GM19025 (cell line): ENCODE measurements at regions not wholly inside any gene's neighbourhood (a gene's known extent, or its start where the extent isn't known, plus 50 kb on each side); places are given as distances from the start of the nearest gene placed in this dataset.
"Not testable (repeated sequence)": the region's sequence is repeated elsewhere in the genome, so short reads cannot be mapped to it uniquely, and the experiment has no call there.

Experiments
- ATAC-seq: cut with Tn5 transposase; IDR thresholded peaks from one replicate; pipeline ENCODE4 v1.9.1; 2021; ENCODE audit warnings: mild to moderate bottlenecking, low read depth, moderate library complexity; ENCODE audit not compliant: unreplicated experiment

DNA sequence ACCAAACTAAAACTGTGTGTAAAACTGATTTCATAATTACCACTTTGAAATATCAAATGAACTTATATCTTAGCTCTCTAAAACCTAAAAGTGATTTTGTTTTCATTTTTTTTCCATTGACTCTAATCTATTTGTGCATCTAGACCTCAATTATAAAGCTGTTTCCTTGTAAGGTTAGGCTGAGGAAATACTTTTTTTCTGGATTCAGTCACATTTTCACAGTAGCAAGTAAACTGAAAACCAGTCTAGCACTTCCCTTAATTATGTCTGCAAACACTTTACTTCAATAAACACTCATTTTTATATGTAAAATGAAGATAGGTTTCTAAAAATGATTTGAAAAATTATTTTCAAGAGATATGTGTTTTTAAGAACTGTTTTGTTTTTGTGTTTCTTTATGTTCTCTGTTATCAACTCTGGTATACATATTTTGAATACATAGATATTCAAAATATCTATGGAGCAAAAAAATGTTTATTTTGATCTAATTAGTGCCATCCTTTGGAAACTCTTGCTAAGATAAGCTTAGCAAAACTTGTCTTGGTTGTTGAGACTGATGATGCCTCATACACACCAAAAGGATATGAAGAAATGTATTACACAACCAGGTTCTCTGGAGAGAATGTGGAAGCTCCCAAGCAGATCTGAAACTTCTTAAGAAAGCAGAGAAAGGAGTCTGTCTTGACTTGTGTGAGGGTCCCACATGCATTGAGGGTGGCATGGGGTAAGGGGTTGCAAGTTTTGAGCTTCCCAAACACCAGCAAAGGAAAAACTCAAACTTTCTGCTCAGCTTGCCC is 1887.4 kb downstream of the PCDH9 start:
- no peak for ATAC-seq

DNA sequence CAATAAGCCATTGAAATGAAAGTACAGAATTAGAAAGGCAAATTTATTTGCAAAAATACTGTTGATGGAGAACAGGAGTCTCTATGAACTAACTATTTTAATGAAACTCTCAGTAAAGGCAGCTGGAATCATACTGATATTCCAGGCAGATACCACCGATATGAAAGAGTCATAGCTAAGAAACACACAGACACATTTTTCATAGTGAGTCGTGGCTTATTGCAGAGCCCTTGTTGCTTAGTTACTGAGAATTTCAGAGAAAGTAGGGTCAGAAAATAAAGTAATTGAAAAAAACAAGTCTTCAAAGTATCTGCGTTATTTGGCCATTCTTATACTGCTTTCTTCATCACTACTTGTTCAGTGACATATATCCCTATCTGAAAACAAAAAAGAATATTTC is 1890.9 kb downstream of the PCDH9 start:
- no peak for ATAC-seq

DNA sequence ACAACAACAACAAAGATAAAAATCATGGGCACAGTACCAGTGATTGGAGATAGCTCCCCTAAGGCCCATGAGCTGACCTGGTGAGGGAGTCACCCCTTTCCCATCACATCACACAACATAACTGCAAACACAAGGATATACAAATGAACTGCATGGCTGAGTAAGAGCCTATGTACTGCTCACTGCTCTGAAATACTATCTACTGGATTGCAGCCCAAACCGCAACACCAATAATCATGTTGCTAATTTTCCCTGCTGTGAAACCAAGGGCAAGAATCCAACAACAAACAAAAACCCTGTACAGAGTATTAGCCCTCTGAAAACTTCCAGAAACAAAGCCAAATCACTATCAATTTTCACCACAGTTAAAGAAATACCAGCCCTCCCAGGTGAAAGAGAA is 1893.2 kb downstream of the PCDH9 start:
- ATAC-seq = no peak

DNA sequence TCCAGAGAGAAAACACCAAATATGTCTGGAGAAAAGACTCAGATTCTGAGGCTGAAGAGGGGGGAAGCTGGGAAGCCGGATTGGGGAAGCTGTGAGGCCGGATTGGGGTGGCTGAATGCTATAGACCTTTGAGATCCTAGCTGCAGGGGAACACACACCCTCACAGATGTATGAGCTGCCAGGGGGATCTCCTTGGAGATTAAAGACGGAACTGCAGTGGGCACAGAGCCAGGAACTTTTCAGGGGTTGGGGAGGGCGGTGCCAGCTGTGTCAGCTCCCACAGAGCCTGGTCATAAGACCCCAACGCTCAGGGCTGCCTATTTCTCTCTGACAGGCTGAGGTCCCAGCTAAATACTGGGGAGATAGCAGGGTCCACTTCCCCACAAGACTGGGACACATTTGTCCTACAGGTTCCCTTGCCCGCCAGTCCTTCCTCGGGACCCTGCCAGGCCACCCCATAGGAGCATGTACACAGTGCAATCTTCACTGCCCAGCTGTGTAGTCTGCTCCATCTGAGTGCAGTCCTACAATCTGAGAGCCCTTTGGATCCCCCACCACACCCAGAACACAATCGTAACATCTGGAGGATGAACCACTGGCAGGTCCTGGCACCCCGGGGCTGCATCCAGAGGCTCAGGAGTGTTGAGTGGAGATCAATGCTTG is 1893.9 kb downstream of the PCDH9 start:
- no peak for ATAC-seq

DNA sequence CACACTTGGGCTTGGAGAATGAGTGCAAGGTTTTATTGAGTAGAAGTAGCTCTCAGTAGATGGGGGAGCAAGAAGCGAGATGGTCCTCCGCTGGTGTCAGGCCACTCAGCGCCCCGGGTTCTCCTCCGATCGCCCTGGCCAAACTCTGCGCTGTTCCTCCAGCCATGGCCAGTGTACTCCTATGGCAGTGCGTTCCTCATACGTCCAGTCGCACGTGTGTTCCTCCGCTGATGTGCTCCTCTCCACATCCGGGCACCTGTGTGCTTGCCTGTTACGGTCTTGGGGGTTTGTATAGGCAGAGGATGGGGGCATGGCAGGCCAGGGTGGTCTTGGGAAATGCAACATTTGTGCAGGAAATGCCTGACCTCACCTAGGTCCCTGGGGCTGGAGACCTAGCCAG is 1899.4 kb downstream of the PCDH9 start:
- ATAC-seq = no peak

DNA sequence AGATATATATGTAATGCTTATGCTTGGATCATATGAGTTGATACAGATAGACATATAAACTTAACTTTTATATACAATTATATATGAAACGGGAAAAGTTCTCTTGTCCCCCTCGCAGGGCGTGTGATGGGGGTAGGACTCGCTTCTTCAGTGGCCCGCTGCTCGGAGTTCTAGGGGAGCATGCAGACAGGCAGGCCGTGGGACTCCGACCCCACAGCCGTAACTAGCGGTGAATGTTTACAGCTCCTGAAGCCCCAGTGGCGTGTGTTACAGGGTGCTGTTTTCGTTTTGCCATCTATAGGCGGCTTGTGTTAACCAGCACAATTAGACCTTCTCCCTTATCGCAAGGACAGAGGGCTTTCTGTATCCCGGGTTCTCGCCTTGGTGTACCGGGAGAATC is 1899.8 kb downstream of the PCDH9 start:
- ATAC-seq = no peak

DNA sequence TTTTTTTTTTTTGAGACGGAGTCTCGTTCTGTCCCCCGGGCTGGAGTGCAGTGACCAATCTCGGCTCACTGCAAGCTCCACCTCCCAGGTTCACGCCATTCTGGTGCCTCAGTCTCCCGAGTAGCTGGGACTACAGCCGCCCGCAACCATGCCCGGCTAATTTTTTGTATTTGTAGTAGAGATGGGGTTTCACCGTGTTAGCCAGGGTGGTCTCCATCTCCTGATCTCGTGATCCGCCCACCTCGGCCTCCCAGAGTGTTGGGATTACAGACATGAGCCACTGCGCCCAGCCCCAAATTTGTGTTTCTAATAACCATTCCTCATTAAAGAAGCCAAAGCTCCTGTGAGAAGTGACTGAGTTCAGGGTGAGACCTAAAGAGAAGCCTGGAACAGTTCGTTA is 1906.9 kb downstream of the PCDH9 start:
- ATAC-seq = not testable (repeated sequence)

DNA sequence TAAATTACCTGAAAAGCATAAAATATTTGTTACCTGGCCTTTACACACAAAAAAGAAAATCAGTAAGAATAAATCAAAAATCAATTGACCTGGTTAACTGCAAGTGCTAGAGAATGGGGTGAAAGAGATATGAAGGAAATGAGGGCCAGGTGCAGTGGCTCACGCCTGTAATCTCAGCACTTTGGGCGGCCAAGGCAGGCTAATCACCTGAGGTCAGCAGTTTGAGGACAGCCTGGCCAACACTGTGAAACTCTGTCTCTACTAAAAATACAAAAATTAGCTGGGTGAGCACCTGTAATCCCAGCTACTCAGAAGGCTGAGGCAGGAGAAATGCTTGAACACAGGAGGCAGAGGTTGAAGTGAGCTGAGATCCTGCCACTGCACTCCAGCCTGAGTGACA is 1908.7 kb downstream of the PCDH9 start:
- ATAC-seq = not testable (repeated sequence)

DNA sequence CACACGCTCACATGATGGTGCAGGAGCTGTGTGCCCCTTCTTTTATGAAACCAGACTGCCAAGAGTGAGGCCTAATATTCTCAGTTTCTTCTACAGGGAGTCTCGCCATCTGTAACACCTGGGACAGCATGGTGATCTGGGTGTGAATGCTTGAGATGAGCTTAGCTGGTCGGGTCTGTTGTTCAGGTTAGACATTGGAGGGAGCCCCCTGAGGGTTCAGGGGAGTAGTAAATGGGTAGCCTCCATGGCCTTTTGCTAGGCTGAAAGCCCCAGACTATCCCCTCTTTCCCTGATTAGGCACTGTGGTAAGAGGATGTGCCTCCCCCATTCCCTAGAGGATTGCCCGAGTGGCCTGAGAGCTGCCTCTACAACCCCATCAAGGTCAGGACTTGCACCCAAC is 1916.1 kb downstream of the PCDH9 start:
- no peak for ATAC-seq

DNA sequence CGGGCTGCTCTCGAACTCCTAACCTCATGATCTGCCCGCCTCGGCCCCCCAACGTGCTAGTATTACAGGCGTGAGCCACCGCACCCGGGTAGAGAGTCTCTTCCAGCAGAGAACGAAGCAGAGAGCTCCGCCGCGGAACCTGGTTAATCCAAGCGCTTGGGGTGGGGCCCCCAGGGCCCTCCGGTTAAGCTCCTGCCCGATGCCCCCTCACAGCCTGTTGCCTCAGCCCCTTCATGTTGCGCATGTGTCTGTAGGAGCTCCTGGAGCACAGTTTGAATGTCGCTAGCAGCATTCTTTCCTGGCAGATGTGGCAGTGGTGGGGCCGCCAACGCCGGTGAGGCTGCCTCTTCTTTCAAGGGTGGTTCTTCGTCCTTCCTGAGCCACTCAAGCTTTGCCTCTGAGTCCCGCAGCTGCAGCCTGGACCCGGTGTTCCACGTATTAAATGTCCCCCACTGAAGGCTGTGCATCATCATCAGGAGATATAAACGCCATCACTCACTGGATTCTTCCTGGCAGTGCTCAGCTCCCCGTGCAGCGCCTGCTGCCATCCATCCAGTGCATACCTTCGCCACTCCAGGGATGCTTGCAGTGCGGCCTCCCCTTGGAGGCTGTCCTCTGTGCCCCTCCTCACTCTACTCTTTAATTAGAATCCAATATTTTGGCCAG is 1919.3 kb downstream of the PCDH9 start:
- no peak for ATAC-seq

DNA sequence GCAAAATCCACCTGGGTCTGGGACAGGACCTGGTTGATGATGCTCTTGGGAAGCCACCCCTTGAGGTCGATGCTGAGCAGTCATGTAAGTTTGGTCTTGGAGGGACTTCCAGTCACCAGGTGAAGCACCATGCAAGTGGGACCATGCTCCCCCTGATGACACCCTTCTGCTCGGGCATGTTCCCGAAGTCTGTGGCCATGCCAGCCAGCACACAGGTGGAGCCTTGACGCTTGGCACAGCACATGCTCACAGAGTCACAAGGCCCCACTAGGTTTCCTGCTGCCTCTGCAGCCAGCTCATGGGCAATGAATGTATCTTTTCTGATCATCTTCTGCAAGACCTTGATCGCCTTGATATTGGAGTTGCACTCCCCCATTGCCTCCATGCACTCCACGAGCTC is 1920.2 kb downstream of the PCDH9 start:
- no peak for ATAC-seq

DNA sequence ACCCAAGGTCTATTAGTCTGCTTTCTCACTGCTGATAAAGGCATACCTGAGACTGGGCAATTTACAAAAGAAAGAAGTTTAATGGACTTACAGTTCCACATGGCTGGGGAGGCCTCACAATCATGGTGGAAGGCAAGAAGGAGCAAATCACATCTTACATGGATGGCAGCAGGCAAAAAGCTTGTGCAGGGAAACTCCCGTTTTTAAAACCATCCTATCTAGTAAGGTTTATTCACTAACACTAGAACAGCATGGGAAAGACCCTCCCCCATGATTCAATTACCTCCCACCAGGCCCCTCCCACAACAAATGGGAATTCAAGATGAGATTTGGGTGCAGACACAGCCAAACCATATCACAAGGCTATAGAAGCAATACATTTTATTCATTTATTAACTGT is 1921.4 kb downstream of the PCDH9 start:
- not testable (repeated sequence) for ATAC-seq

DNA sequence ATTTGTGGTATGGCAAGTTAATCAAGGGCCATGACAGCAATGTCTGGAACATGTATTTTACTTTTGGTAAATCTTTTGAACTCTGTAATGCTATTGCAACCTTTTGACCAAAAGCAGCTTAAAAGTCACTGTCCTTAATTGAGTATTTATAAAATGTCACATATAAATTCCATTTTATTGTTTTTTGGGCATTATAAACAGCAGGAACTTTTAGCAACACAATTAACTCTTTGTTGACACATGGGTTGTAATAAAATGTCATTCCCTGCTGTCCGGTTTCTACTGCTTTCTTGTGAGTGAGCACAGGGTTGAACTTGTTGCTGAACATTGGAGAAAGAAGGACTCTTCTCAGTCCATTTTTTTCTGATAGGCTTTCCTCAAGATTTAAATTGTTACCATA is 1923.1 kb downstream of the PCDH9 start:
- no peak for ATAC-seq

DNA sequence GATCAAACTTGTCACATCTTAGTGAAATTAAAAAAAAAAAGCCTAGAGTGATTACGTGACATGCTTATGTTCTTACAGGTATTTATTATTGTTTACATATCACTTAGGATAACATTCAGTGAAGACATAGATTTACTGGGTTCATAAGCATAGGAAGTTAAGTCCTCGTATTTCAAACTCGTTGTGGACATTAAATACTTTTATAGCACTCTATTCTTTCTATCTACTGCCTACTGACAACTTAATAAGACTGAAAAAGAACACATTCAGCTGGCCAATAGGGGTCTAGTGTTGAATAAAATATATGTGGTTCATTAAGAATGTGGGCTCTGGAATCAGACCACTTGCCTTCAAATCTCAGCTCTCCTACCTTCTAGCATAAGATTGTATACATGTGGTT is 1927.4 kb downstream of the PCDH9 start:
- no peak for ATAC-seq

DNA sequence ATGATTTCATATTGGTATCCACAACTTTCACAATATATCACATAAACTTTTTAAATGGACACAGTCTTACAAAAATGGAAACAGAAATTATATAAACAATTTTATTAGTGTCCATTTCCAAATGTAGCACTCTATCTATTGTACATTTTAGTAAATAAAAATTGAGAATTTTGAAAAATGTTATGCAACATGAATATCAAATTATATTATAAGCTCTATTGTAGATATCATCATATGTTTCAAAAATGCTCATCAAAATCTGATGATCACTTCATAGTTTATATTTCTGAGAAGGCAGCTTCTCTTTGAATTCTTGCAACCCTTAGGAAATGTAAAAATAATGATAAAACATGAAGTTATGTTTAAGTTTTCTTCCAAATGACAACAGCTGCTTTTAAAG is 1928.6 kb downstream of the PCDH9 start:
- no peak for ATAC-seq

DNA sequence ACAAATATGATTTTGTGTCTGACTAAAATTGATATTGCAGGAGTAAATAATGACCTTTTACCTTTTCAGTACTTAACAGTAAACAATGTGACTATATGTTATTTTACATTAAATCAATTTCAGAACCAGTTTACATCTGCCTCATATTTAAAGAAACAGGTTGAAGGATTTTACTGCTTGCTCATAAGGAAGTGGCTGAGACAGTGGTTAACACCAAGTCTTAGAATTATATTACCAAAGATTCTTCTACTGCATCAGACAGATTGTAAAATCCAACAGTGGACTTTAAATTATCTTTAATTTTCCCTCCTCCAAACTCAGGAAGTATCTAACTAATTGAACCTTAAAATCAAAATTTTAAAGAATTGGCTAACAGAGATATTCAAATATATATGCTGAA is 1929.9 kb downstream of the PCDH9 start:
- no peak for ATAC-seq

DNA sequence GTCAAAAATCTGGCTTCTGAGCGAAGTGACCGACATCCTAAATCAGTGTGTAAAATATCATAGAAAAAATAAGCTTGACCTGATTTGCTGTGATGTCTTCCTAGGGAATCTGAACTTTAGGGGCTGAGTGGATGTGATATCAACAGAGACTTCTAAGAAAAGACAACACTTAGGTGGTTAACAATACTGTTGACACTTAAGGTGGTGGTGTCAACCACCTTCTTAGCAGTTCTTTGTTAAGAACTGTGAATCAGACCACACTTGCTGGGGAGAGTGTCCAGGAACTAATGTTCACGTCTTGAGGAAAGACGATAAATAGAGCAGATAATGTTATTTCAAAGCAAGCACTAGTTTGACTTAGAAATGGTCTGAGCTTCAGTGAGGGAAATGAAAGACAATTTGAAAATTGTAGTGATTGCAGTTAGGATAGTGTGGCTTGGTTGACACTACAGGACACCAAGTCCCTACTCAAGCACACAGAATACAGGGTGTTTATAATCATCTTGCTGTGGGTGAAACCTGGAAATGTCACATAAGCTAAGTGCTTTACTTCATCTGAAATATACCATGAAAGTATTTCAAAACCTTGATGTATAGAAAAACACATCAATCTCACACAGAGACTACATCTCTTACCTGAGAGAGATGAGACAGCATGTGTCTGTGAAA is 1936.5 kb downstream of the PCDH9 start:
- no peak for ATAC-seq

DNA sequence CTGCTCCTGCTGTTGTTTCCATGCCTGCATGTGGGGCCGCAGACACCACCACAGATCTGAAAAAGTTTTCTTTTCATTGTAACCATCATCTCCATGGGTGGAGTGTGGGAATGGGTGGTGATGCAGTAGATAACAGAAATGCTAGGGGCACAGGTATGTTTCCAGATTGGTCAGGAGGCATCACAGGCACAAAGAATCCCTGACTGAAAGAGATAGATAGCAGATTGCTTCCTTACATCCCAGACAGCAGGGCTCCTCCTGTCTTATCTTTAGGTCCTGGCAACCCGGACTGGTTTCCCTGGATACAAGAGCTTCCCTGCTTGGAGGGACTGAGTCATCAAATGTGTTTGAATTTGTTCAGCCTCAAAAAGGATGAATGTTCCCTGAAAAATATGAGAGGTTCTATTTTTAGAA is 1937.6 kb downstream of the PCDH9 start:
- no peak for ATAC-seq

DNA sequence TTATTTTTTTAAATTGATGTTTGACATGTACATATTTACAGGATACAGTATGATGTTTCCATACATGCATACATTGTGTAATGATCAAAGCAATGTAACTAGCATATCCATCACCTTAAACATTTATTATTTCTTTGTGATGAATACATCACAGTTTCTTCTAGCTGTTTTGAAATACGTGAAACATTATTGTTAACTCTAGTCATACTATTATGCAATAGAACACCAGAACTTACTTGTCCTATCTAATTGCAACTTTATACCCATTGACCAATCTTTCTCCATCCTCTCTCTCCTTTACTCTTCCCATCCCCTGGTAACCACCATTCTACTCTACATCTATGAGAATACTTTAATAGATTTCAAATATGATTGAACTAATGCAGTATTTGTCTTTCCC is 1942.7 kb downstream of the PCDH9 start:
- ATAC-seq = no peak

DNA sequence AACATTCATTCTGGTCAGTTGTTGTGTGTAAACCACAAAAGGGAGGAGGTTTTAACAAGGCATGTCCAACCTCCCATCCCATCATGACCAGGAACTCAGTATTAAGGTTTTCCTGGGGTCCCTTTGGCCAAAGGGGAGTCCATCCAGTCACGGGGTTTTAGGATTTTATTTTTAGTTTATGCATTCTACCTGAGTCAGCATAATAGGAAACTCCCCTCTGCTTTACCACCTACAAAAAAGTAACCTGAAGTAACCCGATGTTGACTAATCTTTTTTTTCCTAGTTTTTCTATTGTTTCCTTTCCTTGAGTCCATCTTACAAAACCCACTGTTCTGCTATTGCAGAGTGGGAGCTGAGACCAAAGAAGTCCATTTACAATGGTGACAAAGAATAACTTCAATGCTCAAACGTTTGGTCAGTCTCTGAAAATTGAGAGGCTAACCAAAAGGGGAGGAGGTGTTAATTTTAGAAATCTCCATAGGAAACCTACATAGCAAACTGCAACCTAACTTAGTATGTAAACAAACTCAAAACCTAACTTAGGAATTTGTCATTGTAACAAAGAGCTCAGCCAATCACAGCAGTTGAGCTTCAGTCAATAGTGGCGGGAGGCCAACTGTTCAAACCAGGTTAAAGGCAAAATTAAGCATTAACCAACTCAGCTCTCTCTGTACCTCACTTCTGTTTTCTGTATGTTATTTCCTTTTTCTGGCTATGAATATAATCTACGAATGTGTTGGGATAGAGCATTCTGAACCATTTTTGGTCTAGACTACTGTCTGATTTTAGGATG is 1954.1 kb downstream of the PCDH9 start:
- ATAC-seq = no peak
